NB4 (cell line): ENCODE measurements at regions not wholly inside any gene's neighbourhood (a gene's known extent, or its start where the extent isn't known, plus 50 kb on each side); places are given as distances from the start of the nearest gene placed in this dataset.

Source experiments
- MYC ChIP-seq: IDR thresholded peaks from 2 replicates; pipeline ENCODE4 v1.6.1; 2011; ENCODE audit warnings: low read depth, low read length
- POLR2A ChIP-seq: IDR thresholded peaks from 2 replicates; pipeline ENCODE4 v1.6.1; 2011; ENCODE audit warnings: mild to moderate bottlenecking; ENCODE audit not compliant: insufficient read length; ENCODE audit errors: extremely low read depth
- TF ChIP-seq, protein P1 (sequence below): IDR thresholded peaks from one replicate; pipeline ENCODE4 v1.5.1; 2012; ENCODE audit warnings: low read depth, low read length
- TF ChIP-seq, protein P2 (sequence below): IDR thresholded peaks from 2 replicates; pipeline ENCODE4 v1.6.1; 2011; ENCODE audit warnings: low read depth, low read length

DNA sequence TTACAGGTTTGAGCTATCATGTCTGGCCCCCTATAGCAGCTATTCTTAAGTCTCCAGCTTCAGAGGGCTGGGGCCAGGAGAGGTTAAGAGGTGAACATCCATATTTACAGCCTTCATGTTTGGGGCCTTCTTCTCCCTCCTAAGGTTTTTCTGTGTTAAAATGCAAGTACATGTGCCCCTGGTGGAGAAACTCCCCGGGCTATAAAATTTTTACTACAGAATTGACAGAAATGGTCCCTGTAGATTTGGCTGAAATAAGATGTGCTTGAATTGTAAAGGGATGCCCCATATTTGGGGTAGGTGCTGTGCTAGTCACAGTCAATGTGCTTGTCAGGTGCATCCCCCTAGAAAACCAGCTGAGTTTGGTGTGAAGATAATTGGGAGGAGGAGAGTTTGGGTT is 263.3 kb upstream of the CXCR4 start:
- TF ChIP-seq, protein P1, sequence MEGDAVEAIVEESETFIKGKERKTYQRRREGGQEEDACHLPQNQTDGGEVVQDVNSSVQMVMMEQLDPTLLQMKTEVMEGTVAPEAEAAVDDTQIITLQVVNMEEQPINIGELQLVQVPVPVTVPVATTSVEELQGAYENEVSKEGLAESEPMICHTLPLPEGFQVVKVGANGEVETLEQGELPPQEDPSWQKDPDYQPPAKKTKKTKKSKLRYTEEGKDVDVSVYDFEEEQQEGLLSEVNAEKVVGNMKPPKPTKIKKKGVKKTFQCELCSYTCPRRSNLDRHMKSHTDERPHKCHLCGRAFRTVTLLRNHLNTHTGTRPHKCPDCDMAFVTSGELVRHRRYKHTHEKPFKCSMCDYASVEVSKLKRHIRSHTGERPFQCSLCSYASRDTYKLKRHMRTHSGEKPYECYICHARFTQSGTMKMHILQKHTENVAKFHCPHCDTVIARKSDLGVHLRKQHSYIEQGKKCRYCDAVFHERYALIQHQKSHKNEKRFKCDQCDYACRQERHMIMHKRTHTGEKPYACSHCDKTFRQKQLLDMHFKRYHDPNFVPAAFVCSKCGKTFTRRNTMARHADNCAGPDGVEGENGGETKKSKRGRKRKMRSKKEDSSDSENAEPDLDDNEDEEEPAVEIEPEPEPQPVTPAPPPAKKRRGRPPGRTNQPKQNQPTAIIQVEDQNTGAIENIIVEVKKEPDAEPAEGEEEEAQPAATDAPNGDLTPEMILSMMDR, result no peak
- TF ChIP-seq POLR2A (no peak), MYC (no peak)
- TF ChIP-seq, protein P2, sequence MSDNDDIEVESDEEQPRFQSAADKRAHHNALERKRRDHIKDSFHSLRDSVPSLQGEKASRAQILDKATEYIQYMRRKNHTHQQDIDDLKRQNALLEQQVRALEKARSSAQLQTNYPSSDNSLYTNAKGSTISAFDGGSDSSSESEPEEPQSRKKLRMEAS, result no peak
